HFFc6 (cell line): ENCODE measurements at regions not wholly inside any gene's neighbourhood (a gene's known extent, or its start where the extent isn't known, plus 50 kb on each side); places are given as distances from the start of the nearest gene placed in this dataset.

Experiments used
- DNase-seq: peaks from one replicate; pipeline ENCODE4 v3.0.0-alpha.2; 2018
- H3K27ac Mint-ChIP-seq: 2 replicates; pipeline ENCODE4 v1.8.0; 2020; ENCODE audit warnings: mild to moderate bottlenecking, mixed read lengths
- H3K27me3 Mint-ChIP-seq: 2 replicates; pipeline ENCODE4 v1.8.0; 2021; ENCODE audit warnings: mild to moderate bottlenecking, moderate library complexity, mixed read lengths; ENCODE audit not compliant: insufficient read depth
- H3K36me3 Mint-ChIP-seq: 2 replicates; pipeline ENCODE4 v1.8.0; 2021; ENCODE audit warnings: low read depth, mixed read lengths
- H3K4me1 Mint-ChIP-seq: 2 replicates; pipeline ENCODE4 v1.8.0; 2020; ENCODE audit warnings: low read depth, mixed read lengths
- H3K4me3 Mint-ChIP-seq: 2 replicates; pipeline ENCODE4 v1.8.0; 2020; ENCODE audit warnings: mild to moderate bottlenecking, moderate library complexity, mixed read lengths
- H3K9me3 Mint-ChIP-seq: 2 replicates; pipeline ENCODE4 v1.8.0; 2020; ENCODE audit warnings: mild to moderate bottlenecking, mixed read lengths
- TF ChIP-seq, protein P1 (sequence below): fragments of 200-600 bp; sonication (generic); IDR thresholded peaks from 2 replicates; pipeline ENCODE4 v1.5.0; 2021; ENCODE audit warnings: antibody characterized with exemption, mild to moderate bottlenecking

DNA sequence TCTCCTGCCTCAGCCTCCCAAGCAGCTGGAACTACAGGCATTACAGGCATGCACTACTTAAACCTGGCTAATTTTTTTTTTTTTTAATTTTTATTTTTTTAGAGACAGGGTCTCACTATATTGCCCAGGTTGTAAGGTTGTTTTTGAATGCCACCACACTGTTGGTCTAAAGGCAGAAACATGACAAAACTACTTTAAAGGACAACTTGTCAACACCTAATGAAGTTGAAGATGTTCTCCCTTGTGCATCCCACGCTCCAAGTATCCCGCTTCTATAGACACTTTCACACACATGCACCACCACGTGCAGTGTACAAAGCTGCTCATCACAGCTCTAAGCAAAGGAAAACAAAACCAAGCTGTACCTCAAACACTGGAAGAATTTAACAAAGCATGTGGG lies 226.4 kb downstream of the FGFR2 start:
- Mint-ChIP-seq H3K4me3 (no peak overlapping the region), H3K36me3 (0 out of 2 replicates have a peak, but pooled peaks cover 4% of the 10 kb centered on the region), H3K27me3 (no peaks in the 10 kb centered on the region; the same call in none of the 2 replicates), H3K4me1 (no peaks in the 10 kb centered on the region), H3K9me3 (peaks cover 44% of the 10 kb centered on the region), H3K27ac (no peak overlapping the region)
- TF ChIP-seq, protein P1, sequence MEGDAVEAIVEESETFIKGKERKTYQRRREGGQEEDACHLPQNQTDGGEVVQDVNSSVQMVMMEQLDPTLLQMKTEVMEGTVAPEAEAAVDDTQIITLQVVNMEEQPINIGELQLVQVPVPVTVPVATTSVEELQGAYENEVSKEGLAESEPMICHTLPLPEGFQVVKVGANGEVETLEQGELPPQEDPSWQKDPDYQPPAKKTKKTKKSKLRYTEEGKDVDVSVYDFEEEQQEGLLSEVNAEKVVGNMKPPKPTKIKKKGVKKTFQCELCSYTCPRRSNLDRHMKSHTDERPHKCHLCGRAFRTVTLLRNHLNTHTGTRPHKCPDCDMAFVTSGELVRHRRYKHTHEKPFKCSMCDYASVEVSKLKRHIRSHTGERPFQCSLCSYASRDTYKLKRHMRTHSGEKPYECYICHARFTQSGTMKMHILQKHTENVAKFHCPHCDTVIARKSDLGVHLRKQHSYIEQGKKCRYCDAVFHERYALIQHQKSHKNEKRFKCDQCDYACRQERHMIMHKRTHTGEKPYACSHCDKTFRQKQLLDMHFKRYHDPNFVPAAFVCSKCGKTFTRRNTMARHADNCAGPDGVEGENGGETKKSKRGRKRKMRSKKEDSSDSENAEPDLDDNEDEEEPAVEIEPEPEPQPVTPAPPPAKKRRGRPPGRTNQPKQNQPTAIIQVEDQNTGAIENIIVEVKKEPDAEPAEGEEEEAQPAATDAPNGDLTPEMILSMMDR, result no peak
- no peak for DNase-seq

DNA sequence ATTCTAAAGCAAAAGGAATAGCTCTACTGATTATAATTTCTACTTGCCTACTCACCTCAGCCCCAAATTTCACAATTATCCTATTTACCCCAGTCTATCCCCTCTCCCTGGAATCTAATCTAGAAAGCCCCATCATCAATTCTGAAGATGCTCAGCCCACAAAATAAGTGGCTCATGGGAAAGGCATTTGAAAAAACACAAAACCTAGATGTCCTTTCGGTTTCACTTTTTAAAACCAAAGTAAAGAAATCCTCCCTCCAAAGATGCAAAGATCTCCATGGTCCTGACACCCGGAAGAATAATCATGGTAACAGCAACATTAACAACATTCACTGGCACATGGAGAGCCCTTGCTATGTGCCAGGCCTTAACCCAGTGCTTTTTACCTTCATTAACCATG lies 224.8 kb downstream of the FGFR2 start:
- H3K36me3 Mint-ChIP-seq, result 0 out of 2 replicates have a peak, but pooled peaks cover 4% of the 10 kb centered on the region
- H3K4me1 Mint-ChIP-seq, result no peaks in the 10 kb centered on the region
- H3K27me3 Mint-ChIP-seq, result no peaks in the 10 kb centered on the region; the same call in none of the 2 replicates
- no peak for DNase-seq
- TF ChIP-seq, protein P1, result no peak
- H3K4me3 Mint-ChIP-seq, result no peak overlapping the region
- H3K9me3 Mint-ChIP-seq, result peaks cover 53% of the 10 kb centered on the region
- no peak overlapping the region for H3K27ac Mint-ChIP-seq

DNA sequence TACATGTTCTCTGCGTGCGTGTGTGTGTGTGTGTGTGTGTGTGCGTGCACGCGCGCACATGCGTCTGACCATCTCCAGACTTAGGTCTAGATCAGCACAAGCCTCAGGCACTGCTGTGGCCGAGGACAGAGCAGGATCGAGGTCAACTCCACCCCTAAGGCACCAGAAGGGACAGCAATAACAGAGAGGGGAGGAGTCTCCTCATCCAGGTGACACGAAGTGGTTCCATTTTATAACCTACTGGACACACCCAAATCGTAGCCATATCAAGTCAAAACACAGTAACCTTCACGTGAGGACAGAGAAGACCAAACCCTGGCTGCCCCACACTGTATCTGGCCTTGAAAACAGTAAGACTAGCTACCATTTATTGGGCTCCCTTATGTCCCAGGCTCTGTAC lies 224.1 kb downstream of the FGFR2 start:
- TF ChIP-seq, protein P1, result no peak
- H3K9me3 Mint-ChIP-seq, result peaks cover 59% of the 10 kb centered on the region
- no peak for DNase-seq
- no peaks in the 10 kb centered on the region for H3K4me1 Mint-ChIP-seq
- H3K4me3 Mint-ChIP-seq, result no peak overlapping the region
- no peak overlapping the region for H3K27ac Mint-ChIP-seq
- H3K27me3 Mint-ChIP-seq, result no peaks in the 10 kb centered on the region; the same call in none of the 2 replicates
- H3K36me3 Mint-ChIP-seq, result 0 out of 2 replicates have a peak, but pooled peaks cover 4% of the 10 kb centered on the region

DNA sequence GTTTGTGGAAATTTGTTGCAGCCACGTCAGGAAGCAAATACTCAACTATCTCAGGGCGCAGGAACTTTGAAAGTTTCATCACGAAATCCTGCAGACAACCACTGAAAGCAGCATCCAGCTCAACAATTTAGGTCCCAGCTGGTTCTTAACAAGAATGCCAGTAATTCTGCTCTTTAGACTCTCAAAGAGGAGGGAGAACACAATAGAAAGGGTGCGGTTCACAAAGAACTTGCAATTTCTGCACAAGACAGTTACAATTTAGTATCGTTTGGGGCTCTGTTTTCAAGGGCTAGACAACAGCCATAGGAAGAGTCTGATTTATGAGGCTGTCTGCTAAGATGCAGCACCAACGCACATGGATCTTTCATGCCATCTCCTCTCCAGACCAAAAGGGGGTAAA lies 223.1 kb downstream of the FGFR2 start:
- H3K27ac Mint-ChIP-seq, result no peak overlapping the region
- DNase-seq, result no peak

DNA sequence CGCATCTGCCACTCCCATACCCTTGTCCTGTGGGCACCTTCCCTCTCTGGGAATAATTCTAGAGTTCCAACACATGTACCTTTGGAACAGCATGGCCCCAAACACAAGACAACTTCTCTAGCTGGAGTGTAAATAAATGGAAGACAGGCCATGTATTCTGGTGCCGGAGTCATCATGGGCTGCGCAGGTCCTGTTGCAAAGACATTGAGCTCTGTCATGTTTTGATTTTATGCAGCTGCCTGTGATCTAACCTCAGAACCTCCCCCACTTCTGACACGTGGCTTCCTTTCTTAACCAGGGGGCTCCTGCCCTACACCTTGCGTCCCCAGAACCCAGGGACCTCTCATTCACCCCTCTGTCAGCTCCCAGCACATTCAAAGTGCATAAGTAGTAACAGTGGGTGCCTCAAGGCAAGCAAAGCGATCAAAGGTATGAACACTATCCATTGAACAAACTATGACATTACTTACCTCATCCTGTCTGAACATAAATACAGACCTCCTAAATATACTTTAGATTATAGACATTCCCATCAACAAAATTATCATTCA lies 219.9 kb downstream of the FGFR2 start:
- Mint-ChIP-seq H3K9me3 (peaks cover 62% of the 10 kb centered on the region), H3K27me3 (no peaks in the 10 kb centered on the region), H3K27ac (no peak overlapping the region), H3K36me3 (peaks cover 11% of the 10 kb centered on the region), H3K4me1 (no peaks in the 10 kb centered on the region), H3K4me3 (no peak overlapping the region)
- TF ChIP-seq, protein P1, result no peak
- no peak for DNase-seq

More for the DNA sequence above, 223.1 kb downstream of the FGFR2 start:
- Mint-ChIP-seq H3K9me3 (peaks cover 63% of the 10 kb centered on the region), H3K27me3 (no peaks in the 10 kb centered on the region; the same call in 1 of the 2 replicates), H3K4me3 (no peak overlapping the region), H3K4me1 (no peaks in the 10 kb centered on the region), H3K36me3 (0 out of 2 replicates have a peak, but pooled peaks cover 4% of the 10 kb centered on the region)
- TF ChIP-seq, protein P1, result no peak
